Keratinocyte (primary cell): ENCODE measurements at regions not wholly inside any gene's neighbourhood (a gene's known extent, or its start where the extent isn't known, plus 50 kb on each side); places are given as distances from the start of the nearest gene placed in this dataset.

ENCODE experiments used
- EZH2 ChIP-seq: IDR thresholded peaks from one replicate; pipeline ENCODE4 v1.6.1; 2012; ENCODE audit warnings: inconsistent platforms, mild to moderate bottlenecking, low read length, moderate library complexity
- TF ChIP-seq, protein P1 (sequence below), 3 experiments: IDR thresholded peaks in 1 of 3; conservative IDR thresholded peaks in 1 of 3; optimal IDR thresholded peaks in 1 of 3; 2 replicates in 2 of 3; 3 replicates in 1 of 3; pipeline versions ENCODE3 to v1.5.1; 2011; ENCODE audit warnings: low read length in 3 of 3, mild to moderate bottlenecking in 3 of 3, moderate library complexity in 2 of 3, control low read depth in 1 of 3, inconsistent platforms in 1 of 3; ENCODE audit not compliant: insufficient read depth in 2 of 3; ENCODE audit errors: extremely low read depth in 1 of 3

DNA sequence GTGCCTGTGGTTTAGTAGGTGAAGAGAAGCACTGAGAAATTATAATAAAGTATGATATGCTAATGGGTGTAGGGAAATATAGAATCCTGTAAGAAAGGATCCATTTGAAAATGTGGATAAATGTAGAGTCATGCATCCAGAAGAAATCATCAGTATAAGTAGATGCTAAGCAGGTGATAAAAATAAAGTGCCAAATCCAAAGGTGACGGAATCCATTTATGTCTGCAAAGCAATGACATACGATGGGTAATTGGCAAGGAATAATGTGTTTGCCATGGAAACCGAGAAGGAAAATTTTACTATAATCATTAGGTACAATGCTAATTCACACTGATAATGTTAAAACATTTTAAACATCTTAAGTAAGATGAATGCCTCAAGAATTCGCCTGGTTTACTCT, 163.0 kb downstream of the OPN5 start:
- TF ChIP-seq, protein P1, sequence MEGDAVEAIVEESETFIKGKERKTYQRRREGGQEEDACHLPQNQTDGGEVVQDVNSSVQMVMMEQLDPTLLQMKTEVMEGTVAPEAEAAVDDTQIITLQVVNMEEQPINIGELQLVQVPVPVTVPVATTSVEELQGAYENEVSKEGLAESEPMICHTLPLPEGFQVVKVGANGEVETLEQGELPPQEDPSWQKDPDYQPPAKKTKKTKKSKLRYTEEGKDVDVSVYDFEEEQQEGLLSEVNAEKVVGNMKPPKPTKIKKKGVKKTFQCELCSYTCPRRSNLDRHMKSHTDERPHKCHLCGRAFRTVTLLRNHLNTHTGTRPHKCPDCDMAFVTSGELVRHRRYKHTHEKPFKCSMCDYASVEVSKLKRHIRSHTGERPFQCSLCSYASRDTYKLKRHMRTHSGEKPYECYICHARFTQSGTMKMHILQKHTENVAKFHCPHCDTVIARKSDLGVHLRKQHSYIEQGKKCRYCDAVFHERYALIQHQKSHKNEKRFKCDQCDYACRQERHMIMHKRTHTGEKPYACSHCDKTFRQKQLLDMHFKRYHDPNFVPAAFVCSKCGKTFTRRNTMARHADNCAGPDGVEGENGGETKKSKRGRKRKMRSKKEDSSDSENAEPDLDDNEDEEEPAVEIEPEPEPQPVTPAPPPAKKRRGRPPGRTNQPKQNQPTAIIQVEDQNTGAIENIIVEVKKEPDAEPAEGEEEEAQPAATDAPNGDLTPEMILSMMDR (optimal IDR thresholded peaks at IDR 0.05 in 1 of 3, IDR thresholded peaks at IDR 0.05 in 1 of 3, conservative IDR thresholded peaks at IDR 0.05 in 1 of 3; ENCODE audit: extremely low read depth in 1 of 3, insufficient read depth in 2 of 3, low read length in 3 of 3), result no peak
- TF ChIP-seq EZH2, result no peak
